OCI-LY7 (cell line): ENCODE measurements at regions not wholly inside any gene's neighbourhood (a gene's known extent, or its start where the extent isn't known, plus 50 kb on each side); places are given as distances from the start of the nearest gene placed in this dataset.

Source experiments
- EZH2phosphoT487 ChIP-seq: fragments of 200-600 bp; sonication (generic); IDR thresholded peaks from 2 replicates; pipeline ENCODE4 v1.6.1; 2018; ENCODE audit warnings: low read depth, borderline replicate concordance, mild to moderate bottlenecking, mixed run types, antibody characterized with exemption, low read length, moderate library complexity, mixed read lengths
- TF ChIP-seq, protein P1 (sequence below): fragments of 200-600 bp; sonication (generic); conservative IDR thresholded peaks from 2 replicates; pipeline ENCODE4 v1.5.1; 2014; ENCODE audit warnings: mild to moderate bottlenecking, antibody characterized with exemption, low read length, moderate library complexity, mixed read lengths

DNA sequence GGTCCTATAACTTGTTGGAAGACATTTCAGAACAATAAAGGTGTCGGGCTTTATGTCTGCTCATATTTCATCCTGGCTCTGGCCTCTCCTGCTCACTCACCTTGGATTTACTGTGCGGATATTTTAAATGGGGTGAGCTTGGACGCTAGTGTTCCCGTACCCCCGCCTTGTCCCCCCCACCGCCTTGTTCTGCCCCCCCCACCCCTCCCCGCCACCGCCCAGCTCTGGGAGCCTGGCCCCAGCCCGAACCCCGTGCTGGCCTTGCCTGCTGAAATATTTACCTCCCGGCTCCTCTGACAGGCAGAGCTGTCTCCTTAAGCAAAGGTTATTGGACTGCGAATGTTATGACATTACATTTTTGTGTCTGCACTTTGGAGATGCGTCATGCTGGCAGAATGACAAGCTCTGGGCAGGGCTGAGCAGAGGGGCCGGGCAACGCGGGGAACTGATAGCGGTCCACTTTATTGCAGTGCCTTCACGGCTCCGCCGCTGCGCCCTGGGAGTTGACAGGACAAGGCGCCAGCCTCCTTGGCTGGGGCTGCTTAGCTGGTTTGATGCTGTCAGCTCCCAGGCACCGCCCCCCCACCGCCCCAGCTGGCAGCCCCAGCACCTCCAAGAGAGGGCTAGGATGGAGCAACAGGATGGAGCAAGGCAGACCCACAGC is 222.5 kb upstream of the GSE1 start:
- TF ChIP-seq, protein P1, sequence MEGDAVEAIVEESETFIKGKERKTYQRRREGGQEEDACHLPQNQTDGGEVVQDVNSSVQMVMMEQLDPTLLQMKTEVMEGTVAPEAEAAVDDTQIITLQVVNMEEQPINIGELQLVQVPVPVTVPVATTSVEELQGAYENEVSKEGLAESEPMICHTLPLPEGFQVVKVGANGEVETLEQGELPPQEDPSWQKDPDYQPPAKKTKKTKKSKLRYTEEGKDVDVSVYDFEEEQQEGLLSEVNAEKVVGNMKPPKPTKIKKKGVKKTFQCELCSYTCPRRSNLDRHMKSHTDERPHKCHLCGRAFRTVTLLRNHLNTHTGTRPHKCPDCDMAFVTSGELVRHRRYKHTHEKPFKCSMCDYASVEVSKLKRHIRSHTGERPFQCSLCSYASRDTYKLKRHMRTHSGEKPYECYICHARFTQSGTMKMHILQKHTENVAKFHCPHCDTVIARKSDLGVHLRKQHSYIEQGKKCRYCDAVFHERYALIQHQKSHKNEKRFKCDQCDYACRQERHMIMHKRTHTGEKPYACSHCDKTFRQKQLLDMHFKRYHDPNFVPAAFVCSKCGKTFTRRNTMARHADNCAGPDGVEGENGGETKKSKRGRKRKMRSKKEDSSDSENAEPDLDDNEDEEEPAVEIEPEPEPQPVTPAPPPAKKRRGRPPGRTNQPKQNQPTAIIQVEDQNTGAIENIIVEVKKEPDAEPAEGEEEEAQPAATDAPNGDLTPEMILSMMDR: no peak
- TF ChIP-seq EZH2phosphoT487: no peak
